ENCODE measurements at regions not wholly inside any gene's neighbourhood (a gene's known extent, or its start where the extent isn't known, plus 50 kb on each side); places are given as distances from the start of the nearest gene placed in this dataset.
"Not testable (repeated sequence)": the region's sequence is repeated elsewhere in the genome, so short reads cannot be mapped to it uniquely, and the experiment has no call there.

- DNase-seq (ENCODE audit: low read depth), result no peak
These were observed 102.8 kb upstream of the NUPR2 start for GRCh38 chr7:56219017-56219416.

- DNase-seq (ENCODE audit: low read depth), result no peak
These were observed 102.3 kb upstream of the NUPR2 start for GRCh38 chr7:56218510-56218909.

- DNase-seq (ENCODE audit: low read depth), result no peak
These were observed 97.4 kb upstream of the NUPR2 start for GRCh38 chr7:56213574-56213973.

GRCh38 chr7:56206420-56206819 lies 90.2 kb upstream of the NUPR2 start:
- no peak for DNase-seq (ENCODE audit: low read depth)

GRCh38 chr7:56199639-56200038 lies 83.4 kb upstream of the NUPR2 start:
- DNase-seq (ENCODE audit: low read depth), result no peak

- not testable (repeated sequence) for DNase-seq (ENCODE audit: low read depth)
These were observed 80.0 kb upstream of the NUPR2 start for GRCh38 chr7:56196195-56196594.

GRCh38 chr7:56188823-56189346 lies 72.7 kb upstream of the NUPR2 start:
- DNase-seq (ENCODE audit: low read depth), result no peak

- no peak for DNase-seq (ENCODE audit: low read depth)
These were observed 72.2 kb upstream of the NUPR2 start for GRCh38 chr7:56188376-56188775.

GRCh38 chr7:56181010-56181409 lies 64.8 kb upstream of the NUPR2 start:
- no peak for DNase-seq (ENCODE audit: low read depth)

GRCh38 chr7:56175771-56176170 lies 59.6 kb upstream of the NUPR2 start:
- DNase-seq (ENCODE audit: low read depth), result no peak

GRCh38 chr7:56174875-56175760 lies 58.9 kb upstream of the NUPR2 start:
- DNase-seq (ENCODE audit: low read depth), result no peak

GRCh38 chr7:56174346-56174874 lies 58.2 kb upstream of the NUPR2 start:
- DNase-seq (ENCODE audit: low read depth), result no peak
